NCI-H1092 (cell line): ENCODE measurements at regions not wholly inside any gene's neighbourhood (a gene's known extent, or its start where the extent isn't known, plus 50 kb on each side); places are given as distances from the start of the nearest gene placed in this dataset.
A peak's percentile ranks its signal among the peaks of the same experiment; 100 is the strongest.

Experiments used
- DNase-seq: peaks from one replicate; lab custom pipeline; 2025; lab: John Stamatoyannopoulos, UW

- no peak for DNase-seq
Observed at GRCh38 chr21:35896060-35896459, 164.3 kb downstream of the SETD4 start.

- no peak for DNase-seq
Observed at GRCh38 chr21:35895598-35895997, 164.7 kb downstream of the SETD4 start.

DNA sequence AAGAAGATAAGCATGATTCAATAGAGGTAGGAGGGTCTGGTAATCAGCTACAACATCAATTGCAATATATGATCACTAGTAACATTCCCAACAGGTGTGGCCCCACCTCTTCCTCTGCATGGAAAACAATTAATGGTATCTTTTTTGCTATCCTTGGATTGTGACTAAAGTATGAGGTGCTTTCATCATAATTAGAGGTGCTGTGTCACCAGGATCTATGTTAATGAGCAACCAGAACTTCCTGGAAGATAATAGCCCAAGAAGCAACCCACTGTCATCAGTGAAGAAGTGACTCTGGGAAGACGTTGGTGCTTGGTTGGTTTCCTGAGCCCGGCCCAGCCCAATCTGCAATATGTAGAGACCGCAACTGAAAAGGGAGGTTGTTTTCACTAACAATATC, 167.2 kb downstream of the SETD4 start:
- no peak for DNase-seq

DNA sequence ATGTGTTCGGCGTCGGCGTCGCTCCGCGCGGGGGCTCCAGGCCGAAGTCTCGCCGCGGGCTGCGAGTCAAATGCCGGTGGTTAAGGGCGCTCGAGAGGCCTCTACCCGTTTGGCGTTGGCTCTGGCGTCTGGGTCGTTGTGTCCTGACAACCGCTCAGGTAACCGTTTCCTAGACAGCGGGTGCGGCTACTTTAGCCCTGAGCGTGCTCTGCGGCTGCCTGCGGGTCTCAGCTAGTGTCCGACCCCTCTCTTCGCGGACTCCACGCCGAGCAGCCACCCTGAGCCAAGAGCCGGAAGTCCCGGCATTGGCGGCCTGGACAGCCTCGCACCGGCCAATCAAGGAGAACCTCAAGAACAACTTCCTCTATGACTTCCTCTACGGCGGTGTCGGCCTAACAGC, 173.4 kb downstream of the SETD4 start:
- no peak for DNase-seq

GRCh38 chr21:35885942-35886541, 174.3 kb downstream of the SETD4 start:
- no peak for DNase-seq

DNA sequence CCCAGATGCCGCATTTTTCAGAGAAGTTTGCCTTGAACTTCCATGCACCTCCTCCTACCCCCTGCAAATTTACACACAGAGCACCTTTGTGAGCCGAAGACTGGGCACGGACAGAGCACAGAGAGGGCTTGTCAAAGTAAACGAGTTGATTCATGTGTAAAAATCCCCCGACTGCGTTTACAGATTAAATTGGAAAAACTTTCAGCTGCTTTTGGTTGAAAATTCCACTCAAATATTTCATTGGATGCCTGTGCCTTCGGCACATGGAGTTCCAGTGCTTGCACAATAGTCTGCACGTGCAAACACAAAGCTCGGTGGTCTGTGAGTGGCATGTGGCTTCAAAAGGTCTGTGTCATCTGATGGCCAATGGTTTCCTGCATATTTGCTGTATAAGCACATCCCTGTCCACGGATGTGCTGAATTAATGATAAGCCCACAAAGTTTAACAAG, 177.5 kb downstream of the SETD4 start:
- no peak for DNase-seq

DNA sequence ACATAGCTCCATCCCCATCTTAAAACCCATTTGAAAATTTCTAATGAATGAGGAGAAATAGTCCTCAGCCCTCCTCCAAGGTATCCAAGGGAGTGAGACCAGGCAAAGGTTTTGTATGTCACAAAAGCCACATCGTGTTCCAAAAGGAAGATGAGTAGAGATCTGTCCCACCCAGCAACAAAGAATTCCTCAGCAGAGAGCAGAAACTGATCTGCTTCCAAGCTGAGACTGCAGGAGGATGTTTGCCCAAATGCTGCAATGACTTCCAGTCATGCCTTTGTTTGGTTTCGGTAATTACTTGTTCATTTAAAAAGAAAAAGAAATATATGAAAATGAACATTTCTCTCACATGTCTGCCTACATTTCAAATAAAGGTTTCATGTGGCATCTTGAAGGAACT, 186.9 kb downstream of the SETD4 start:
- DNase-seq = no peak

- no peak for DNase-seq
Observed at GRCh38 chr21:35871906-35872305, 188.4 kb downstream of the SETD4 start.

GRCh38 chr21:35868869-35869223, 191.5 kb downstream of the SETD4 start:
- no peak for DNase-seq

DNA sequence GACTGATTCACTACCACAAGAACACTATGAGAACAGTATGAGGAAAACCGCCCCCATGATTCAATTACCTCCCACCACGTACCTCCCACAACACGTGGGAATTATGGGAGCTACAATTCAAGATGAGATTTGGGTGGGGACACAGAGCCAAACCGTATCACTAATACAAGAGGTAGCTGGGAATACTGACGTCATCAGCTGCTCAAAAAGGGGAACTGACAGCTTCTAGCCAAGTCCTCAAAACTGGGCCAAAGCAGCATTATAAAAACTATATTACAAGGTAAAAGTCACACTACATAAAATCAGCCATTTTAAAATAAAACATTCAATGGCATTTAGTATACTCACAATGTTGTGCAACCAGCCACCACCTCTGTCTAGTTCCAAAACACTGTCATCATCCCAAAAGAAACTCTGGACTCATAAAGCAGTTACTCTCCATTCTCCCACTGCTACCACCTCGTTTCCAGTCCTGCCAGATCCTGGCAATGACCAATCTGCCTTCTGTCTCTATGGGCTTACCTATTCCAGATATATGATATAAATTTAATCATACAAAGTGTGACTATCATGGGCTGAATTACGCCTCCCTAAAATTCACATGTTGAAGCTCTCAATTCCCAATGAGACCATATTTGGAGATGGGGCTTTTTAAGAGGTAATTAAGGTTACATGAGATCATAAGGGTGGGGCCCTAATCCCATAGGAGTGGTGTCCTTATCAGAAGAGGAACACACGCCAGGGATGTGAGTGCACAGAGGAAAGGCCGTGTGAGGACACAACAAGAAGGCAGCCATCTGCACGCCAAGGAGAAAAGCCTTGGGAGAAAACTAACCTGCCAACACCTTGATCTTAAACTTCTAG, 192.1 kb downstream of the SETD4 start:
- DNase-seq = no peak

DNA sequence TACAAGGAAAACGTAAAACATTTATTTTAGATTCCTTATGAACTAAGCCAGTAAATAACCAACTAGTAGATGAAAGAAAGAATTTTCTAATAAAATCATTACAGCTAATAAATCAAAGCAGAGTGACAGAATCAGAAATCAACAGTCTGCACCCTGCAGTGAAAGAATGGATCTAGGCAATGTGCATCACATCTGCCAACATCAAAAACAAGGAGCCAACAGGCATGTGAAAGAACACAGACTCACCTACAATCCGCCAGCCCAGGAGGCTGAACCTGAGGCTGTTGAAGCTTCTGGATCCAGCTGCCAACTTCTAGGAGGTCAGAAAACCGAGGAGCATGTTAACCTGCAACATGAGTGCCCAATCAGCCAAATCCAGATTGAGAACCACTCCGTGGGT, 196.3 kb downstream of the SETD4 start:
- no peak for DNase-seq

- no peak for DNase-seq
Observed at GRCh38 chr21:35862969-35863368, 197.4 kb downstream of the SETD4 start.

DNA sequence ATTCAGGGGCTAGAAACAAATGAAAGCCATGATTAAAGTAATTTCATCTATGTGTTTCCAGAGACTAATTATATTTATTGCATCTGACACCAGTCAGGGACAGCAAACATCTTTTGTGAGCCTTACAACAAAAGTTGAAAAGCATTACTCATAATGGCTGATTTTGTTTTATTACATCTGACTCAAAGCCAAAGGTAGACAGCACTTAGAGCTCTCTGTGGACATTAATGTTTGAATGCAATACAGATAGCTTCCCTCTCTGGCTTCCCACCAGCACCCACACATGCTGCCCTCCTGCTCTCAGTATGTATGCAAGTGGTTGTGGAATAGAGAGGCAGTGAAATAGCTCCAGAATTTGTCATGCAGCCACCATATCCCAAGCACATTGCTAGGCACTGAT, 198.7 kb downstream of the SETD4 start:
- DNase-seq = peak; percentile 21

DNA sequence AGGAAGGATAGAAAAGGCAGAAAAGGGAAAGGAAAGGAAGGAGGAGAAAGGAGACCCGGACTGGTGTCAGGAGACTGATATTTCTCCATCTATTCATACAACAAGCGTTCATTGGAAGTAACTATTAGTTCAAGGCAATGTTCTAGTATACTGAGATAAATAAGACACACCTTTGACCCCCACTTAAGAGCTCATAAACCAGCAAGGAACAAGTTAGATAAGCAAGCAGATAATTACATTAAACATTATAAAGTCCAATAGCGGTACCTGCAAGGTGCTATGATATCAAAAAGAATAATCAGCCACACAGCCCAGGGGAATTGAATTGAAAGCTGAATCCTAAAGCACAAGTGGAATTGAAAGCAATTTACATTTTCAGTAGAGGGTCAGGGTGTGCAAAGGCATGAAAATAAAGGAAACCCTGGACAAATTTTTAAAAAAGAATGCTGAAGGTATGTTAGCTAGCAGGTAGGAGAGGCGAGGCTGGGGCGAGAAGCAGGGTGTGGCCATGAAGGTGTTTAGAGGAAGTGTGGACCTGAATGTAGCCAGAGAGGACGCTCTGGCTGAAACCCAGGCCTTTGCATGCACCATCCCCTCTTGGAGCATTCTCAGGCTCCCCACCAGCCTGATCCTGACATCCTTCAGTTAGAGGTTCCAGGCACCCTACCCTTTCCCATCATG, 200.0 kb downstream of the SETD4 start:
- no peak for DNase-seq

GRCh38 chr21:35859677-35860076, 200.6 kb downstream of the SETD4 start:
- no peak for DNase-seq

GRCh38 chr21:35857095-35857494, 203.2 kb downstream of the SETD4 start:
- no peak for DNase-seq

GRCh38 chr21:35855484-35855883, 204.8 kb downstream of the SETD4 start:
- no peak for DNase-seq

DNA sequence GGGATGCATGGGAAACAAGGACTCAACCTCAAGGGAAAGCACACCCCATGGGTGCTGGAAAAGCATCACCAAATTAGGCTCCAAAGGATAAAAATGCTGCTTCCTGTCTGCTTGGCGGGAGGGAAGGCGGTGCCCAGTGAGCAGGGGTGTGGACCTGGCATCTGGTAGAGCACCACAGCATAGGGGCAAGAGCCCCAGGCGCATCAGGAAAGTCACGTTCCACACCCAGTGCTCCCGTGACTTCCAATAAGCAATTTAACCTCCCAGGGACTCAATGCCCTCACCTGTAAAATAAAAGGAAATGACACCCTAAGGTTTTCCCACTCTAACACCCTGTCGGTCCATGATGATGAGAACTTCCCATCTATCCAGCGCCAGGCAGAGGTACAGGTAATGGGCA, 206.0 kb downstream of the SETD4 start:
- DNase-seq = no peak

DNA sequence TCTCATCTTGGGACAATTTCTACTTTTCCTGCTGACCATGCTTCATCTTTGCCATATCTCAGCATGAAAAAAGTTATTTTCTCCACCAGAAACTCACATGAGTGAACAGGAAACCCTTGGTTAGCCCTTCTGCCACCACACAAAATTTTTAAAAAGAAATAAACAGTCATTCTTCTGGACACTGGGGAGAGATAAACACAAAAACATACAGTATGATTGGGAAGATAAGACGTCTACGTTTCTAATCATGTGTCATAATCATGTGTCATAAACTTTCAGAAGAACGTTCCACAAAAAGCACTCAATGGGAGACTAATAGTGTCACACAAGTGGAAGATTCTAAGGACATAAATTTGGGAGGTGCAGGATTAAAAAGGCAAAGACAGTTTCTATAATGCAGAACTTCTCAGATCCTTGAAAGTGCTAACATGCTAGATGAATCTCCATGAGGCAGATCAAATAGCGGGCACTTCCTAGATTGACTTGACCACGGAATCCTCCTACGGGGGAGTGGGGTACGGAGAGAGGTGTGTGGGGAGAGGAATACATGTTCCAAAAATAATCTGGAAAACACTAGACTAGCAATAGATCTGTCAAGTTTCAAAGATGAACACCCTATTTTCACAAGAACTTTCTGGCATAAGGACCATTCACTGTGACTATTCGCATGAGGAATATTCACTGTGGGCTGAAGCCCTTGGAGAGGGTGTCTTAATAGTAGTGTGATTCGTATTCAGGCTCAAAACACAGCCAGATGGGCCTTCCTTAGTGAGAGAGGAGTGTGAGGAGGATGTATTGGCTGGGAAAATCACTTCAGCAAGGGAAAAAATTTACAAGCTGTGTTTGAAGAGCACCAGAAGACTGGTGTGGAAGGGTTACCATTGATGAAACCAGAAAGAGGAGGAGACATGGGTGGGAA, 206.7 kb downstream of the SETD4 start:
- DNase-seq = no peak

GRCh38 chr21:35852820-35853219, 207.5 kb downstream of the SETD4 start:
- no peak for DNase-seq

- no peak for DNase-seq
Observed at GRCh38 chr21:35850542-35851103, 209.7 kb downstream of the SETD4 start.

DNA sequence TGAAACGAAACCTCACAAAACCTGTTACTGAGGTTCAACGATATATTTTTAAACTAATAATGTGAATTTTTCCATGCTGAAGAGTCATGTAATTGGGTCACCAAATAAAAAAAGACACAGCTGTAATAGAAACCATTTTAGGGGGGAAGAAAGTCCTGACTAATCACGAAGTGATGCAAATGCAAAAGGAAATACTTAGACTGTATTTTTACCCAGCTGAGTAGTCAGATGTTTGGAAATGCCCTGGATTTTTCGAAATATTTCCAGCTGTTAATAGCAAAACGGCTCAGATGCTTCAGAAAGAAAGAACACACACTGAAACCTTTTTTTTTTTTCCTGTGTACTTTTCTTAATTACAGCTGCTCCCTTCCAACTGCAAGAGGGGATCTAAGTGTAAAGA, 210.3 kb downstream of the SETD4 start:
- no peak for DNase-seq
